ENCODE measurements at regions not wholly inside any gene's neighbourhood (a gene's known extent, or its start where the extent isn't known, plus 50 kb on each side); places are given as distances from the start of the nearest gene placed in this dataset.

- TF ChIP-seq GATA3 (IDR thresholded peaks at IDR 0.05; ENCODE audit: low read depth, low read length) (no peak), GATA2 (IDR thresholded peaks at IDR 0.05; ENCODE audit: low read depth, low read length) (no peak)
Measured at GRCh38 chr13:62019858-62020257, 604.2 kb upstream of the PCDH20 start.
